ENCODE measurements at regions not wholly inside any gene's neighbourhood (a gene's known extent, or its start where the extent isn't known, plus 50 kb on each side); places are given as distances from the start of the nearest gene placed in this dataset.

GRCh38 chr6:137610702-137611101 lies 116.5 kb upstream of the OLIG3 start:
- TF ChIP-seq CTCF (IDR thresholded peaks at IDR 0.05): no peak
- TF ChIP-seq POLR2A (IDR thresholded peaks at IDR 0.05): no peak
